Renal pelvis (tissue), 1 donor: ENCODE measurements at regions not wholly inside any gene's neighbourhood (a gene's known extent, or its start where the extent isn't known, plus 50 kb on each side); places are given as distances from the start of the nearest gene placed in this dataset.
"Not testable (repeated sequence)": the region's sequence is repeated elsewhere in the genome, so short reads cannot be mapped to it uniquely, and the experiment has no call there.

Source experiments
- DNase-seq: peaks from one replicate; pipeline ENCODE4 v3.0.0-alpha.2; 2013

DNA sequence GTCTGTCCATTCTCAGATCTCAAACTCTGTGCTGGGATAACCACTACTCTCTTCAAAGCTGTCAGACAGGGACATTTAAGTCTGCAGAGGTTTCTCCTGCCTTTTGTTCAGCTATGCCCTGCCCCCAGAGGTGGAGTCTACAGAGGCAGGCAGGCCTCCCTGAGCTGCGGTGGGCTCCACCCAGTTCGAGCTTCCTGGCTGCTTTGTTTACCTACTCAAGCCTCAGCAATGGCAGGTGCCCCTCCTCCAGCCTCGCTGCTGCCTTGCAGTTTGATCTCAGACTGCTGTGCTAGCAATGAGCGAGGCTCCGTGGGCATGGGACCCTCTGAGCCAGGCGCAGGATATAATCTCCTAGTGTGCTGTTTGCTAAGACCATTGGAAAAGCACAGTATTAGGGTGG, 53.1 kb upstream of the HUNK start:
- DNase-seq, result not testable (repeated sequence)

GRCh38 chr21:31814356-31814755, 58.5 kb upstream of the HUNK start:
- not testable (repeated sequence) for DNase-seq

- no peak for DNase-seq
Measured at GRCh38 chr21:31813862-31814261, 59.0 kb upstream of the HUNK start.

GRCh38 chr21:31804008-31804394, 68.8 kb upstream of the HUNK start:
- no peak for DNase-seq

DNA sequence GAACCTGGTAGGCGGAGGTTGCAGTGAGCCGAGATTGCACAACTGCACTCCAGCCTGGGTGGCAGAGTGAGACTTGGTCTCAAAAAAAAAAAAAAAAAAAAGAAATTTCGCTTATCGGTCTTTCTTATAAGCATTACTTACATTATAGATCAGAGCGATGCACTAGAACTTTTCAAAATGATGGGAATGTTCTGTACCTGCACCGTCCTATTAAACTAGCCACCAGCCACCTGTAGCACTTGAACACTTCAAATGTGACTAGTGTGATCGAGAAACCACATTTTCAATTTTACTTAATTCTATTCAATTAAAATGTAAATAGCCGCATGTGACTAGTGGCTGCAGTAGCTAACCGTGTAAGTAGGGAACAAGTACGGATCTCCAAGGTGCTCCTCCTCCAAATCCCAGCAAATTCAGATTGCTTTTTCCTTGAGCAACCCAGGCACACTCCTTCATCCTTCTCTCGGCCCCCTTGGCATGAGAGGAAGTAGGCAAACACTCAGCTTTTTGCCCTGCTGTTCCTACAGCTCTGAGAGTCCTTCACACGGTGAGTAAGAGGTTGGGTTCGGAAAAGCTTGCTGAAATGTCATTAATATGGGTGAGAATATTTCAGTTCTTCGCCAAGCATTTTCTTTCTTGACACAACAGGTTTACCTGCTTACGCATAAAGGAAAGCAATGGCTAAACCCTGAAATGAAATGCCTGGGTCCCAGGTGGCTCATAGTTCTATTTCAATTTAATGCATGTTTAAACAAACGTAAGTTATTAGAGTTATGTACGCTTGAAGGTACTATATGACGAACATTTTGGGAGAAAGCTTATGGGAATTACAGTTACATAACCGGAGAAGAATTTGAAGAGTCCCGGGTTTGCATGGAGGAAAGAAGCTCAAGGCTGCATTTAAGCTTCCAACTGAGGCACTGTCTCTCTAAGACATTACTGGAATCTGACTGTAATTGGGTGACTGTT, 69.5 kb upstream of the HUNK start:
- no peak for DNase-seq

DNA sequence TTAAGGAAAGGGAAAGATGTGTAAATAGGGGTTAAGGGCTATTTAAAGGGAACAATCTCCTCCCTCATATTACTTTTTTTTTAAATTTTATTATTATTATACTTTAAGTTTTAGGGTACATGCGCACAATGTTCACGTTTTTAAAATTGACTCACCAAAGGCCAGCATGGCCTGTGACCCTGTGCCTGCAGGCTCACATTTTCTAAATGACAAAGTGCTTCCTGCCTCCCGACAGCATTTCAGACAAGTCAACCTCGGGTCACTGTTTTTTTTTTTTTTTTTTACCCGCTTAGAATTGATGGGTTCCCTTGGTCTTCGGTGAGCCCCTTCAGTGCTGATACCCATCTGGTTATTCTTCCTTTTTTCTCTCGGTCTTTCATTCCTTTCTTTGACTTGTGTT, 70.4 kb upstream of the SCAF4 start:
- DNase-seq, result no peak

- DNase-seq, result no peak
Measured at GRCh38 chr21:31801551-31802219, 69.8 kb upstream of the SCAF4 start.

GRCh38 chr21:31798842-31799704, 67.2 kb upstream of the SCAF4 start:
- no peak for DNase-seq

- DNase-seq, result no peak
Measured at GRCh38 chr21:31795992-31796391, 64.1 kb upstream of the SCAF4 start.

GRCh38 chr21:31790420-31790819, 58.5 kb upstream of the SCAF4 start:
- DNase-seq, result not testable (repeated sequence)

- no peak for DNase-seq
Measured at GRCh38 chr21:31788581-31788980, 56.7 kb upstream of the SCAF4 start.

- DNase-seq, result not testable (repeated sequence)
Measured at GRCh38 chr21:31787691-31788090, 55.8 kb upstream of the SCAF4 start.

DNA sequence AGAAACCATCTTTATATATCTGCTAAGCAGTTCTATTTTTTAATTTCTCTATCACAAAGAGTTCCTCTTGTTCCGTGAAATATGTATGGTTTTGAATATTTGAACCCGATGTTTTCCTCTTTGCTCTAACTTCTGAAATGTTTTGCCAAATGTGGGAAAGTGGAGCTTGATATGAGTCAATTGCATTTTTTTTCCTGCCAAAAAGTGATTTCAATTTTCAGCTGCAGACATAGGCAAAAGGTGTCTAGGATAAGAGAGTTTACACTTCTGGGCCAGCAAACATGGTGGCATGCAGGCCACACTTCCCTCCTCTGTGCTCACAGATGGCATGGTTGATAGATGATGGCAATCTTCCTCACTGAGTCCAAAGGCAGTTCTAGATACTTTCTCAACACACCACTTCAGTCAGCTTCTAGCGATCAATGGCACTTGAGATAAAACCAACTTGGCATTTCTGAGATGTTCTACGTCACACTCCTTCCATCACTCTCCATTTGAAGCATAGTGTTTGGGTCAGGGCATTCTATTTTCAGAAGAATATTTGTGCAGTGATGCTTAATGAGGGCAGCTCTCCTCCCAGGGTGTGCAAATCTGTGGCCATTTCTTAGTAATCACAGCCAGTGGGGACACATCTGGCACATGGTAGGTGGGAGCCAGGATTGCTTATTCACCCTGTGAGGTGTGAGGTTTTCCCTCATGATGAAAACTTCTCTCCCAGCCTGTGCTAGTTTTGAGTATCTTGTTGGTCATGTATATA, 54.4 kb upstream of the SCAF4 start:
- no peak for DNase-seq

DNA sequence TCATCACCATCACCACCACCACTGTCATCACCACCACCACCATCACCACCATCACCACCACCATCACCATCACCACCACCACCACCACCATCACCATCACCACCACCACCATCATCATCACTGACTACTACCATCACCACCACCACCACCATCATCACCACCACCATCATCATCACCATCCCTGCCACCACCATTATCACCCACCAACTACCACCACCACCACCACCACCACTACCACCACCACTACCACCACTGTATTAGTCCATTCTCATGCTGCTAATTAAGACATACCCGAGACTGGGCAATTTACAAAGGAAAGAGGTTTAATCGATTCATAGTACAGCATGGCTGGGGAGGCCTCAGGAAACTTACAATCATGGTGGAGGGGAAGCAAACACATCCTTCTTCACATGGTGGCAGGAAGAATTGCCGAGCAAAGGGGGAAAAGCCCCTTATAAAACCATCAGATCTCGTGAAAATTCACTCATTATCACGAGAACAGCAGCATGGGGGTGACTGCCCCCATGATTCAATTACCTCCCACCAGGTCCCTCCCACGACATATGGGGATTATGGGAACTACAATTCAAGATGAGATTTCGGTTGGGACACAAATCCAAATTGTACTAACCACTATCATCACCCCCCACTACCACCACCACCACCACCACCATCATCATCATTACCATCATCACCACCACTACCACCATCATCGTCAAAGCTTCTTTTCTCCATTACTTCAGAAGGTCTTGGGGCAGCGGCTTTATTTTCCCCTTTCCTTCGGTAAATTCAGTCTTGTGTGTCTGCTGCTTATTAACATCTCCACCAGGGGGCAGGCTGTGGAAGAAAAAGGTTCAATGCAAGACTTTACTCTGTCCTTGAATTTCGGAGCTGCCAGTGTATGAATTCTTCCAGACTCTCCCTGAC, 53.6 kb upstream of the SCAF4 start:
- peak; percentile 84 for DNase-seq

DNA sequence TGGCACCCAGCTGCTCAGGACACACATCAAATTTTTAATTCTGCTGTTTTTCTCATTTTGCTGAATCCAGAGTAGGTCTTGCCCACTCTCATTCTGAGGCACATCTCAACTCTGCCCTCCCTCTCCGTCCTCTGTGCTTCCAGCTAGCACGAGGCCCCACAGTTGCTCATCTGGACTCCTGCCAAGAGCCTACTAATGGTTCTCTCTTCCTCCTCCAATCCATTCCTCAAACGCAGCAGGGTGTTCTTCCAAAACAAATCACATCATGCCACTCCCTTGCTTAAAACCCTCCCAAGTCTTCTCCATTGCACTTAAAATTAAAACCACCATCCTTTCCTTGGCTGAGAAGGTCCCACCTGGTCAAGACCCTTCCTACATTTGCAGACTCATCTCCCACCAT, 49.8 kb upstream of the SCAF4 start:
- no peak for DNase-seq
